Activated naive CD4-positive, alpha-beta T cell treated with anti-CD3 and anti-CD28 coated beads for 36 hours (primary cell): ENCODE measurements at regions not wholly inside any gene's neighbourhood (a gene's known extent, or its start where the extent isn't known, plus 50 kb on each side); places are given as distances from the start of the nearest gene placed in this dataset.

Source experiments
- CTCF ChIA-PET: fragments of 350-600 bp; sonication (Branson Sonifier 250); formaldehyde crosslinking; loops from one replicate; lab custom pipeline; 2021; ENCODE audit warnings: antibody characterized with exemption; lab: Charles Lee
- DNase-seq: peaks from one replicate; pipeline ENCODE4 v3.0.0-alpha.2; 2020
- H3K27ac Mint-ChIP-seq: one replicate; pipeline ENCODE4 v1.8.0; 2021; ENCODE audit warnings: mild to moderate bottlenecking, mixed read lengths
- H3K27me3 Mint-ChIP-seq: one replicate; pipeline ENCODE4 v1.8.0; 2021; ENCODE audit warnings: low read depth, mixed read lengths
- H3K36me3 Mint-ChIP-seq: one replicate; pipeline ENCODE4 v1.8.0; 2021; ENCODE audit warnings: low read depth, mixed read lengths
- H3K4me1 Mint-ChIP-seq: one replicate; pipeline ENCODE4 v1.8.0; 2021; ENCODE audit warnings: low read depth, mixed read lengths
- H3K4me3 Mint-ChIP-seq: one replicate; pipeline ENCODE4 v1.8.0; 2021; ENCODE audit warnings: mild to moderate bottlenecking, moderate library complexity, mixed read lengths
- H3K9me3 Mint-ChIP-seq: one replicate; pipeline ENCODE4 v1.8.0; 2021; ENCODE audit warnings: mixed read lengths
- intact Hi-C: fragments of 100-400 bp; cut with micrococcal nuclease; formaldehyde crosslinking; loops from one replicate; pipeline ENCODE4 v1.15.1; 2023

GRCh38 chr10:8911032-8911431 is 856.5 kb downstream of the GATA3 start:
- H3K27ac Mint-ChIP-seq: no peak overlapping the region
- H3K27me3 Mint-ChIP-seq: no peaks in the 10 kb centered on the region
- intact Hi-C loops: no loop called here
- no peak overlapping the region for H3K4me3 Mint-ChIP-seq
- no peaks in the 10 kb centered on the region for H3K36me3 Mint-ChIP-seq
- CTCF ChIA-PET: no interaction called here
- DNase-seq: no peak
- H3K4me1 Mint-ChIP-seq: no peaks in the 10 kb centered on the region
- H3K9me3 Mint-ChIP-seq: no peaks in the 10 kb centered on the region

DNA sequence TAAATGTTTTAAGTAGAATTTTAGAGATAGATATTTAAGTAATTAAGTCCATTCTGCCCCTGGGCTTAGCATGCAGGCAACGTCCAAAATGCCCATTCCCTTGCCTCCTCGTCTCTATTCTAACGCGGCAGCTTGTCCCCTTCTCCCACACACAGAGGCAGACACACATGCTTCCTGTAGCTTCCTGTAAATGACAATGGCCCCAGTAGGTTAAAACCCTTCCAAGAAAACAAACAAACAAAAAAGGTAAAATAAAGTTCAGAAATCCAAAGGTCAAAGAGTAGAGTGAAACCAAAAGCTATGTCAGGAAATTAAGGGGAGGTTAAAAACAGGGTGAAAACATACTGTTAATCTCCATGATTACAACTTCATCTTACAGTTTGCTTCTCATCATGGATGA is 857.6 kb downstream of the GATA3 start:
- CTCF ChIA-PET: no interaction called here
- intact Hi-C loops: no loop called here
- H3K27me3 Mint-ChIP-seq: no peaks in the 10 kb centered on the region
- no peak for DNase-seq
- no peak overlapping the region for H3K4me3 Mint-ChIP-seq
- no peaks in the 10 kb centered on the region for H3K36me3 Mint-ChIP-seq
- H3K9me3 Mint-ChIP-seq: no peaks in the 10 kb centered on the region
- no peak overlapping the region for H3K27ac Mint-ChIP-seq
- no peaks in the 10 kb centered on the region for H3K4me1 Mint-ChIP-seq

DNA sequence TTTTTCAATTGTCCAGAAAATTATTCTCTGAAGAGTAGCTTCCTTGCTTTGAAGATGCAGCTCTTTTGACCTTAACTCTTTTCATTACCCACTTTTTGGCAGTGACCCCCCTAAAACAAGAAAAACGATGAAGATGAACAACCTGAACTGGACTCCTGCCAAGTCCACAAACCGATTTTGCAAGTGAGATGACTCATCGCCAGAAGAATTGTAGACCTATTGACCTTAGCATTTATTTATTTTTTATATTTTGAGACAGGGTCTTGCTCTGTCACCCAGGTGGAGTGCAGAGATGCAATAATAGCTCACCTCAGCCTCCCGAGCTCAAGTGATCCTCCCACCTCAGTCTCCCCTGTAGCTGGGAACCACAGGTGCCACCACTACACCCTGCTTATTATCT is 859.2 kb downstream of the GATA3 start:
- CTCF ChIA-PET: interaction anchor here (0.6 kb wide), 1 partner anchor 117 kb away, joined by 3 read pairs; no protein-coding TSS in a partner anchor
- Mint-ChIP-seq H3K27me3 (no peaks in the 10 kb centered on the region), H3K4me1 (no peaks in the 10 kb centered on the region), H3K27ac (no peak overlapping the region), H3K9me3 (no peaks in the 10 kb centered on the region), H3K36me3 (no peaks in the 10 kb centered on the region), H3K4me3 (no peak overlapping the region)
- no peak for DNase-seq
- intact Hi-C loops: no loop called here

- Mint-ChIP-seq H3K4me1 (no peaks in the 10 kb centered on the region), H3K27ac (no peak overlapping the region), H3K9me3 (no peaks in the 10 kb centered on the region), H3K36me3 (no peaks in the 10 kb centered on the region), H3K27me3 (no peaks in the 10 kb centered on the region), H3K4me3 (no peak overlapping the region)
- no peak for DNase-seq
- intact Hi-C loops: no loop called here
- CTCF ChIA-PET: no interaction called here
Observed at GRCh38 chr10:8919280-8919679, 864.8 kb downstream of the GATA3 start.

DNA sequence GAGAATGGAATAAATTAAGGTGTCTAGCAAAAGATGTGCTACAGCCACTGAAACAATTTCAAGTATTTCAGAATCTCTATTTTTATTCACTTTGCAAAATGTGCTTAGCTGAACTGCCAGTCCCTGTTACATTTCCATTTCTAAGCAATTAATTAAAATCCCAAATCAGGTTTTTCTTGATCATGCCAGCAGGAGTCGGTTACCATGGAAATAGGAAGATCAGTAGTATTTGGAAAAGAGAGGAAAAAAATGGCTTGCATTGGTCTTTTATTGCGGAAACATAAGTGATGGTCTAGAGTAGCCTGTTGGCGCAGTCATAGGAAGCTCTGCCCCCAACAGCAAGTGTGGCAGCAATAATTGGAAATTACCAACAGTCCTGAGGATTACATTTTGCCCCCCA is 867.1 kb downstream of the GATA3 start:
- H3K27me3 Mint-ChIP-seq: no peaks in the 10 kb centered on the region
- intact Hi-C loops: no loop called here
- no peaks in the 10 kb centered on the region for H3K9me3 Mint-ChIP-seq
- no peak overlapping the region for H3K27ac Mint-ChIP-seq
- H3K4me1 Mint-ChIP-seq: no peaks in the 10 kb centered on the region
- CTCF ChIA-PET: no interaction called here
- H3K36me3 Mint-ChIP-seq: no peaks in the 10 kb centered on the region
- H3K4me3 Mint-ChIP-seq: no peak overlapping the region
- DNase-seq: no peak

DNA sequence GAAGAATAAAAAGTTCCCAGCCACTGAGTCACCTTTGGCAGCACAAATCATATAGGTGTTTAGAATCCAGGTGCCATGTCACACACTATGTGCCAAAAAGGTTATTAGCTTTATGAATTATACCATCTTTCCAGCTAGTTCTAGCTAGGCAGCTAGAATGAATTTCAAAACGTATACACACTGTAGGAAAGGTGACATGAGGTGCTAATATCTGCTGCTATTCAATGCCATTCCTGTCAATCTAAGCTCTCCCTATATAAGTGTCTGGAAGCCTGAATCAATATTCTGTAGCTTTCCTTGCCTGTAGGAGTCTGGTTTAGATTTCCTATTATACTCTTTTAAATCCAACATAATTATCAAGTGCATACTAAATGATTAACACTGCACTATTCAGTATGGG is 868.6 kb downstream of the GATA3 start:
- Mint-ChIP-seq H3K36me3 (no peaks in the 10 kb centered on the region), H3K9me3 (no peaks in the 10 kb centered on the region), H3K27me3 (no peaks in the 10 kb centered on the region), H3K4me1 (no peaks in the 10 kb centered on the region), H3K27ac (no peak overlapping the region), H3K4me3 (no peak overlapping the region)
- CTCF ChIA-PET: interaction anchor here (0.9 kb wide), 1 partner anchor 11 kb away, joined by 4 read pairs; no protein-coding TSS in a partner anchor
- DNase-seq: no peak
- intact Hi-C loops: no loop called here

GRCh38 chr10:8927705-8928104 is 873.2 kb downstream of the GATA3 start:
- intact Hi-C loops: no loop called here
- H3K36me3 Mint-ChIP-seq: no peaks in the 10 kb centered on the region
- no peaks in the 10 kb centered on the region for H3K27me3 Mint-ChIP-seq
- H3K27ac Mint-ChIP-seq: no peak overlapping the region
- no peaks in the 10 kb centered on the region for H3K9me3 Mint-ChIP-seq
- CTCF ChIA-PET: interaction anchor here (0.6 kb wide), 1 partner anchor 244 kb away, joined by 3 read pairs; no protein-coding TSS in a partner anchor
- no peaks in the 10 kb centered on the region for H3K4me1 Mint-ChIP-seq
- H3K4me3 Mint-ChIP-seq: no peak overlapping the region
- no peak for DNase-seq

DNA sequence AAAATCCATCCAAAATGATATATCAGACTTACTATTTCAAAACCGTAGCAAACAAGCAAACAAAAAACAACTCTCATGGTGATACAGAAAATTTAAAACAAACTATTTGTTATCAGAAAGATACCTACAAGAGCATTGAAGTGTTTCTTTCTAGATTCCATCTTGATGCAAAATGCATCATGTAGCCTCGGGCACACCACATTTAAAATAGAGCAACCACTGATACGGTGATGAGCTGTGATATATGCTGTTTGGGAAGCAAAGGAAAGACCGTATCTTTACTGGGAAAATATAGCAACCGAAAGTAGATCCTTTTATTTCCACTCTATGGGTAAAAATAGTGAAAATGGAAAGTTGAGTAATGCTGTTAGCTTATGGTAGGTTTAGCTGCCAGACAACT is 892.0 kb downstream of the GATA3 start:
- CTCF ChIA-PET: no interaction called here
- peaks cover 6% of the 10 kb centered on the region for H3K4me1 Mint-ChIP-seq
- H3K27me3 Mint-ChIP-seq: no peaks in the 10 kb centered on the region
- intact Hi-C loops: no loop called here
- H3K4me3 Mint-ChIP-seq: no peak overlapping the region
- no peaks in the 10 kb centered on the region for H3K36me3 Mint-ChIP-seq
- H3K27ac Mint-ChIP-seq: no peak overlapping the region
- no peak for DNase-seq
- peaks cover 2% of the 10 kb centered on the region for H3K9me3 Mint-ChIP-seq

DNA sequence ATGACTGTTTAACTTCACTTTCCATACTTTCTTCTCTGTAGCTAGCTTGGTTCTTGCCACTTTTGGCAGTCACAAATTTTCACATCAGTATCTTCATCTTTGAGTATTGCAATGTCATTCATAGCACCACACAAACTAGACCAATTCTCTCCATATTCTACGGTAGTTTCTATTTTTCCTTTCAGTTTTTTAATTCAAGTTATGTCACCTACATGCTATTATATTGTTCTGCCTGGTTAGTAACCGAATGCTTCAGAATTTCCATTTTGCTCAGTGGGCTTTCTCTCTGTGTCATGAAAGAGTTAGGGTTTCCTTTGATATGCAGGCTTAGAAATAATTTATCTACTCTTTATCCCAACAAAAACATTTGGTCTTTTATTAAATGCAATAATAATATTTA is 896.5 kb downstream of the GATA3 start:
- Mint-ChIP-seq H3K27me3 (no peaks in the 10 kb centered on the region), H3K4me3 (no peak overlapping the region), H3K27ac (no peak overlapping the region), H3K36me3 (no peaks in the 10 kb centered on the region), H3K9me3 (no peaks in the 10 kb centered on the region), H3K4me1 (peaks cover 6% of the 10 kb centered on the region)
- CTCF ChIA-PET: interaction anchor here (0.6 kb wide), 1 partner anchor 17 kb away, joined by 3 read pairs; no protein-coding TSS in a partner anchor
- intact Hi-C loops: no loop called here
- no peak for DNase-seq

- no peak overlapping the region for H3K27ac Mint-ChIP-seq
- CTCF ChIA-PET: interaction anchor here (0.6 kb wide), 1 partner anchor 16 kb away, joined by 3 read pairs; no protein-coding TSS in a partner anchor
- H3K27me3 Mint-ChIP-seq: no peaks in the 10 kb centered on the region
- H3K9me3 Mint-ChIP-seq: no peaks in the 10 kb centered on the region
- no peak overlapping the region for H3K4me3 Mint-ChIP-seq
- DNase-seq: no peak
- intact Hi-C loops: no loop called here
- H3K4me1 Mint-ChIP-seq: peaks cover 6% of the 10 kb centered on the region
- no peaks in the 10 kb centered on the region for H3K36me3 Mint-ChIP-seq
Observed at GRCh38 chr10:8951440-8952089, 897.1 kb downstream of the GATA3 start.

DNA sequence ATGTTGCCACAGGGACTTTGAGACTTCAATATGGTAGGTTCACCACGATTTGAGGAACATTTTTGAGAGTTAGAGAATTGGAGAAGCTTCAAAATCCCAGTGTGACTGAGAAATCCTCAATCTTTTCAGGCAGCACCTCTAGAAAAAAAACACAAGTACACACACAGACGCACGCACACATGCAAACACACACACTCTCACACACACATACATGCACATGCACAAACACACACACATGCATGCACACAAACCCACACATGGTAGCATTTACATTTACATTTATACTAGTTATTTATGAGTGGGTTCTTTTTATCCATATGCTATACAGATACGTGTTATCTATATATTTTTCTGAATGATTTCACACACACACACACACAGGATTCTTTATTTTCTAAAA is 901.9 kb downstream of the GATA3 start:
- CTCF ChIA-PET: no interaction called here
- Mint-ChIP-seq H3K4me3 (no peak overlapping the region), H3K36me3 (no peaks in the 10 kb centered on the region), H3K4me1 (no peaks in the 10 kb centered on the region), H3K27ac (no peak overlapping the region), H3K9me3 (no peaks in the 10 kb centered on the region), H3K27me3 (no peaks in the 10 kb centered on the region)
- intact Hi-C loops: no loop called here
- no peak for DNase-seq

DNA sequence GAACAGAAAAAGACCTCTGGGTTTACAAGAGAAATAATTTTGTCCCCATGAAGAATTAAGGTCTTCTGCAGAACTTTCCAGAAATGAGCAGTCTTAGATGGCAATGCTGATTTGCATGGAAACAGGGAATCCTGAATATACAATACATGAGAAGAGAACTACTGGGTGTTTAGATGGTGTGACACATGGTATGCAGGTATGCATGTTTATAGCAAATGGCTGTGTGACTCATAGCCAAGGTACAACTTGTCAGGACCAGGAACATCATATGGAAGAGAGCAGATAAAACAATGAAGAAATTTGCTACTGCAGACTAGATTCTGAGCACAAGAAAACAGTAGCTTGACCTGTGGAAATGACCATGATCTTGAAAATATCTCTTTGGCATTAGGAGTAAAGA is 907.8 kb downstream of the GATA3 start:
- CTCF ChIA-PET: no interaction called here
- Mint-ChIP-seq H3K9me3 (peaks cover 9% of the 10 kb centered on the region), H3K27me3 (no peaks in the 10 kb centered on the region), H3K4me1 (no peaks in the 10 kb centered on the region), H3K4me3 (no peak overlapping the region), H3K36me3 (peaks cover 2% of the 10 kb centered on the region), H3K27ac (no peak overlapping the region)
- intact Hi-C loops: no loop called here
- no peak for DNase-seq

DNA sequence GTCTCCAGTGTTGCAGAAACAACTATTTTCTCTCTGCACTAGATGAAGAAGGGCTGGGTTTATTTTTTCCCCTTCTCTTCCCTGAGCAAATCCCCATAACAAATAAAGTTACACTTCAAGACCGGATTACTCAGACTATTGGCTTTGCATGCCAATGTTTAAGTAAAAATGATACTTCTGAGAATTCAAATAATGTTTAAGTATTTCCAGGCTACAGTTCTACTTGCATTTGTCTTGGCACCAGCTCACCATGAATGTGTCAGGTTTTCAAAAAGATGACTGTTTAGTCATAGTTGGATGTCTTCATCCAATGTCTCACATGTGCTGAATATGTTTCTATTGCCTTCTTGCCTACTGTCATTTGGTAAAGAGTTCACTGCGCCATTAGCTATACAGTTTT is 912.6 kb downstream of the GATA3 start:
- DNase-seq: no peak
- no peak overlapping the region for H3K4me3 Mint-ChIP-seq
- CTCF ChIA-PET: no interaction called here
- peaks cover 9% of the 10 kb centered on the region for H3K9me3 Mint-ChIP-seq
- H3K27me3 Mint-ChIP-seq: no peaks in the 10 kb centered on the region
- intact Hi-C loops: no loop called here
- H3K4me1 Mint-ChIP-seq: no peaks in the 10 kb centered on the region
- no peak overlapping the region for H3K27ac Mint-ChIP-seq
- H3K36me3 Mint-ChIP-seq: peaks cover 2% of the 10 kb centered on the region
